ENCODE measurements at regions not wholly inside any gene's neighbourhood (a gene's known extent, or its start where the extent isn't known, plus 50 kb on each side); places are given as distances from the start of the nearest gene placed in this dataset.

DNA sequence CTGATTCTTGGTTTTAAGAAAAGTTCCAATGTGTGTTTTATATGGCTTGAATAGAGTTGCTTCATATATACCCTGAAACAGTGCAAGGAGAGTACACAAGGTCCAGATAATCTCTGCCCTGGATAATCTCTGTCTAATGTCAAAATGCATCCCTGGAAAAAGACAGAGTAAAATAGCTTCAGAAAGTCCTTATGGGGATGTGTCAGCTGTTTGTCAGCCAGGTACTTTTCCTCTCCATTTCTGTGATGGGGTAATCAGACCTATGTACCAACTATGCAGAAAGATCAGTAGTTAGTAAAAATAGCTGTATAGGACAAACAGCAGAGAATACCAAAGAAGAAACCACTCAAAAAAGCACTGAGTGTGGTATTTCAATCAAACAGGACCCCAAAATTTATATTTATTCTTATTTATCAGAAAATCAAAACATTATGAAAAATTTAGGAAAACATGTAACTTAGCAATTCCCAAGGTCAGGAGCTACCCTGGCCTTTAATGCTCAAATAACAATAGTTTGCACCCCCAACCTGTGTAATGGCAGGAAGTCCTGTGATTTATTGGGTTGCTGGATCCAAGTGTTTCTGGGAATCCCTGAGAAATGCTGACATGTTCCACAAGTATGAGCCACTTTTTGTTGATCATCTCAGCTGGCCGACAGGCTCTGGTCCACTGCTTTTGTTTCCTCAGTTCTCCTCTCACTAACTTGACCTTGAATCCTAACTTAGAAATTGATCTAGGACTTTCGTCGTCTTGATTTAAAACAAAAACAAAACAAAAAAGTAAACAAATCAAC, 69.6 kb downstream of the MDH1 start:
- DNase-seq = no peak

DNA sequence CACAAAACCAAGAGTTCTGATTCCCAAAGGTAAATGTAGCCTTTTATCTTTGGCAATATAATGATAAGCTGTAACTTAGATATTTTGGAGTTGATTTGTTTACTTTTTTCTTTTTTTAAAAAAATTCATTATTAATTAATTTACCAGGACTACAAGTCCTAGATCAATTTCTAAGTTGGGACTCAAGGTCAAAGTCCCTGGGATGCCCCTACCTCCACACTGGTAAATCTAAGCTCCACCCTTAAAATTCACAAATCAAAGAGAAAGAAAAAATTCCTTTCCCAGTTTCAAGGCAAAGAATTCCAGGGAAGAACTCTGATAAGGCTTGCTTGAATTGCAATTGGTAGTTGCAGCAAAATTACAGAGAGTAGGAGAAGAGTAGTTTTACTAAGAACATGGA, 71.3 kb downstream of the MDH1 start:
- no peak for DNase-seq

DNA sequence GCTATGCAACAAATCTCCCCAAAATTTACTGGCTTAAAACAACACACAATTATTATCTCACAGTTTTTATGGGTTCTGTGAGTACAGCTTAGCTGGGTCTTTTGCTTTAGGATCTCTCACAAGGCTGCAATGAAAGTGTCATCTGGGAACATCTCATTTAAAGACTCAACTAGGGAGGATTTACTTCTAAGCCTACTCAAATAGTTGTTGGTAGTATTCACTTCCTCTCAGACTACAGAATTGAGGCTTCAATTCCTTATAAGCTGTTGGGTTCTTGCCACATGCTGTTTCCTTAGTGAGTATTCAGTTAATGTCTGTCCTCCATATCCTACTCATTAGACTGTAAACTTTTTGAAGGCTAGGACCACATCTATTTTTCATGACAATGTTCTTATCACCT, 72.3 kb downstream of the MDH1 start:
- no peak for DNase-seq

DNA sequence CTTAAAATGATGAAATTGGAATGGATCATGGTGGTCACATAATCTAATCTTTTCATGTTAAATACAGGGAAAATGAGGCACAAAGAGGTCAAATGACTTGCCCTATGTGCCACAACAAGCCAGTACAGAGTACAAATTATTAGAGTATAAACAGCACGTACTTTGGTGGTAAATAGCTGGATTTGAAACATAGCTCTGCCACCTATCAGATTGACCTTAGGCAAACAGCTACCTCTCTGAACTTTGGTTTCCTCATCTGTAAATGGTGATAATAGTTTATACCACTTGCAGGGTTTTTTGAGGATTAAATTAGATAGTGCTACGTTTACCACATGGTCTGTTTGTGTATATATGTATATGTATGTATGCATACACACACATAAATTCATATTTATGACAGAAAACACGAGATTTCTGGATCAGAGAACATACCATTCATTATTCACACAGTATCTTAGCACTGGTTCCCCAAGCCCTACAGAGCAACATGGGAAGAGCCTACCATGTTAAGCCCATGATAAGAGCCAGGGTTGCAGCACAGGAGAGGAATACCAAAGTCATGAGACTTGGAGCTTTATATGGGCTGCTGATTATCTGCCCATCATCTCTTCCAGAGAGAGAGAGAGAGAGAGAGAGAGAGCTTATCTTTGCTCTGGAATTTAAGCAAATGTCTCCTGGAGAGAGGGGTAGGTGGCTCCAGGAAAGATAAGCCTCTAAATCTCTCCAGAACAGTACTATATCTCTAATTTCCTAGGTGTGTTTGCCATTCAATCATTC, 73.5 kb downstream of the MDH1 start:
- DNase-seq = no peak

DNA sequence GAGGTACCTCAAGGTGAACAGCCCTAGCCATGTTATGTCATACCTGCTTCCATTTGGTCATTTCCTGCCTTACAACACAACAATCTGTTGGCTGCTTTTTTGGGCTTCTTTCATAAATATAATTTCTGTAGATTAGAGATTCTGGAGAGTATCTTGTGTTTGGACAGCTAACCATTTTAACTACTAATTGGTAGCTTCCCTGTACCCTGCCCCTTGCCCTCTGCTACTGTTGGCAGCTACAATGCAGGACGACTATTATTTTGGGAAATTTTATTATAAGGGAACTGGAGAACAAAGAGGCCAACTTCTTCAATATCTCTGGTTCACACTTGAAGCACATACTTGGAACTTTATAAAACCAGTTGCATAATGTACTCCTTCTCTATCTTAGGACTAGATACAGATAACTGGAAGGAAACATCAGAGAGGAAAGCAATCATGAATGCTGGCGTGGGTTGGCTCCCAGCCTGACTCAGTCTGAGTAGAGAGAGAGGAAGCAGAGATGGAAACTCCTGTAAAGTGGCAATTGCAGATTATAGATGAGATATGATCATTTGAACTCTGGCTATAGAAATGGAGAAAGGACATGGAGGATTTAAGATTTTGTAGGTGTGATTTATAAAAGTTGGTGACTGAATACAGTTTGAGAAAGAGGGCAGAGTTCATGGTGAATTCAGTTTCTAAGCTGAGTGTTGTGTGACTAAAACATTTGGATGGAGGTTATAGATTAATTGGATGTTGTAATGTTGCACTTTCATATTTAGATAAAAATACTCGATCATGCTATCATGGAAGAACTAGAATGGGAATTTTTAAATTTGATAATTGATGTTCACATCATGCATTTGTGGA, 74.5 kb downstream of the MDH1 start:
- DNase-seq = no peak

DNA sequence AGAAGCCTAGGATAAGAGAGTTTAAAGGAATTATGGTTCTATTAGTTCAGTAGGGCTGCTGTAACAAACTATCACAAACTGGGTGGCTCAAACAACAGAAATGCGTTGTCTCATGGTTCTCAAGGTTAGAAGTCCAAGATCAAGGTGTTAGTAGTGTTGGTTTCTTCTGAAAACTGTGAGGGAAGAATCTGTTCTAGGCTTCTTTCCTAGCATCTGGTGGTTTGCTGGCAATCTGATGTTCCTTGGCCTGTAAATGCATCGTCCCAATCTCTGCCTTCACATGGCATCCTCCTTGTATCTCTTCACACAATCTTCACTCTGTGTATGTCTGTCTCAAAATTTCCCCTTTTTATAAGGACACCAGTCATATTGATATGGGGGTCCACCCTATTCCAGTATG, 76.3 kb downstream of the MDH1 start:
- no peak for DNase-seq

DNA sequence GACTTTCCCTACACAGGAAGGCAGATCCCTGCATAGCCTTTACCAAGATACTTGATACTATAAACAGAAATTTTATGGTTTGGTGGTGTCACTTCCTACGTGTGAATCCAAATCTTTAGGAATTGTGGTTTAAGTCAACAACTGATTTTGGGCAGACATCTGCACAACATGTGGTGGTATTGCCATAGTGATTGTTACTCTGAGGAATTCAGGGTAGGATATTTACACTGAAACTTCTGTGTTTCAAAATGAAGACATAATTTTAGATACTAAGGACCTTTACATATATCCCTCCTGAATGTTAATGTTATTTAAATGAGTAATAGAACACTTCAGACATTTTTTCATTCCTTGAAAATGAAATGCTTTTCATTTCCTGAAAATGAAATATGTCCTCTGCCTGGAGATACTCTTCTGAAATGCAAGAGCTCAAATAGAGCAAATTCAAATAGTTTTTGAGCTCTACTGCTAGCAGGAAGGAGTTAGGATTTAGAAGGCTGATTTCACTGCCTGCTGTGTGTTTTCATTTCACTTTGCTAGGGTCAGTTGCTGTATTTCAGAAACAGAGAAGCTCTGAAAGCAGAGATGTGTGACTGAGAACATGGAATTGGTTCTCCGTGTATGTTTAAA, 77.2 kb downstream of the MDH1 start:
- DNase-seq = no peak

DNA sequence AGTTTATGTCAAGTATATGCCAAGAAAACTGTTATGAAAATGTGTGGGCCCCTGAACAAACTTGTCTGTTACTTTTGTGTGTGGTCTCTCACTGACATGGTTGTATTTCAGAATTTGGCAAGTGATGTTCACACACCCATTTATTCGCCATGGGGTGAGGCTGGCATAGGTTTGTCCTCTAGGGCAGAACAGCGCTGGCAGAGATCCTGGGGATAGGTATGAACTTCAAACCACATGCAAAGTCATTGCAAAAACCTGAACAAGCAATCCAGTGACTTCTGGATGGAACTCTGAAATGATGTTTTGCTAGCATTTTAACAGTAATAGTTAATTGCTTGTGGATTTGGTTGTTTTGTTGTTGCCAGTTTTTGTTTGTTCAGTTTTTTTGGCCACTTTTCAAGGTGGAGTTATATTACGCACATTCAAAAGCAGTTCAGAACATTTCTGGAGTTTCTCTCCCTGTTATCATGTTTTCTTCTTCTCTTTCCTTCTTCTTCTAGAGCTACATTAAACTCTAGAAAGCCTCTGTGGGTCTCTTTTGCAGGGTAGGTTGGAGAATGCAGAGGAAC, 78.5 kb downstream of the MDH1 start:
- DNase-seq = no peak

DNA sequence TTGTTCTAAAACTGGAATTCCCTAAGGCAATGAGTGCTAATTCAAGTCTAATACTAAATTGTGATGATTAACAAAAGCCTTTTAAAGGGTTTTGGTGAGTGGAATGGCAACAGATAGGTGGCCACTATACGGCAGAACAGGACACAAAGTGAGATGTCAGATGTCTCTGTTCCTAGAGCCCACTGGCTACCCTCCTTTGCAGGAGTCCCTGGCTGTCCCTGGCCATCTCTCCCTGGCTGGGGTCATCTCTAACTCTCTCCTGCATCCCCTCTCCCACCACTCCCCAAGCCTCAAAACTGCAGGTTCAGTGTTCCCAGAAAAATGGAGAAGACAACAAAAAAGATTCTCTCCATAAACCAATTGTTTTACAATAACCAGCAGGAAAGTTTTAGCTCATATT, 79.2 kb downstream of the MDH1 start:
- DNase-seq = no peak

DNA sequence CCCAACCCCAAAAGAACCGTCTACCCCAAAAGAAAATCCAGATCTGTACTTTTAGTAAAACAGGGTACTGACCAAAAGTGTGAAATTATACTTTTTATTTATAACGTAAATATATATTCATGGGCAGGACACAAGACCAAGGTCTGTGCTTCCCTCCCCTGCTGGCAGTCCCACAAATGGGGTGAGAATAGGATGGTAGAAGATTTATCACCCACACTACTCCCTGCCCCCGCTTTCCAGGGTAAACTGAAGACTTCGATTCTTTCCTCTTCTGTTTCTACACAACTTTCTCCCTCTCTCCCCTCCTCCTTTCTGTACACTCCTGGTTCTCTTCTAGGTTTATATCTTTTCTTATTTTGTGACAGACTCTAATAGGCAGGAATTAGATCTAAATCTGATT, 79.7 kb downstream of the MDH1 start:
- DNase-seq = no peak

DNA sequence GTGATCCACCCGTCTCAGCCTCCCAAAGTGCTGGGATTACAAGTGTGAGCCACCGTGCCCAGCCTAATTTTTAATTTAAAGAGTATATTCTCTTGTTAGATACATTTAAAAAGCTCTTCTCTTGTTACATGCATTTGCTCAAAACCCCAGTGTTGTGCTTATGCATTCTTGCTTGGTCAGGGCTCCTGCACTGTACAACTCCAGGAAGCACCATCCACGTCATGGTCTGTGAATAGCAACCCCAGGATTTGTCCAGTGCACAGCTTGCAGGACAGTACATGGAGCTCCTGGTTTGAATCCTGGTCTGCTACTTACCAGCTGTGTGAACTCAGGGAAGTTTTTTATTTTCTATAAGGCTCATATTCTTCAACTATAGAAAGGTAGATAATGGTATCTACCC, 80.8 kb downstream of the MDH1 start:
- DNase-seq = no peak

DNA sequence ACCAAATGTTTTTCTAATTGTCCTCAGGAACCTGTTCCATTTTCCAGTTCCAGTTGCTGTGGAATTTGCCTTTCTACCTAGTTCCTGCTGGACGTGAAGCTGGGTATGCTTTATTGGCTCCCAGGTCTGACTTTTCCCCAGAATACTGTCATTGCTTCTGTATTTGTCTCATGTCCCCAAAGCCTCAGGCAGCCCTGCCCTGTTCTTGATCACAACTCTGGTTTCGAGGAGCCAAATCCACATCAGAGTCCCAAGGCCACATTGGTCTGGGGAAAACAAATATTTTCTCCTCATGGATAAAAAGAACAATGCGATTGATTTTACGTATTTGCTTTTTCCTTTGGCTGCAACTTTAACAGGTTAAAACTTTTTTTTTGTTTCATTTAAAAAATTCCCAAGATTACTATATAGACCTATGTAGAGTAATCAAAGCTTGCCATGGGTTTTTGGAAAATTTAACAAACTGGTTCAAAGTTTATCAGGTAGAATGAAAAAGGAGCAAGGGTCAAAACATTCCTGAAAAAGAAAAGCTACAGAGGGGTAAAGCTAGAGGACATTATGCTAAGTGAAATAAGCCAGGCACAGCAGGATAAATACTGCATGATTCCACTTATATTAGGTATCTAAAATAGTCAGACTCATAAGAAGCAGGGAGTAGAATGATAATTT, 85.2 kb downstream of the MDH1 start:
- DNase-seq = no peak

DNA sequence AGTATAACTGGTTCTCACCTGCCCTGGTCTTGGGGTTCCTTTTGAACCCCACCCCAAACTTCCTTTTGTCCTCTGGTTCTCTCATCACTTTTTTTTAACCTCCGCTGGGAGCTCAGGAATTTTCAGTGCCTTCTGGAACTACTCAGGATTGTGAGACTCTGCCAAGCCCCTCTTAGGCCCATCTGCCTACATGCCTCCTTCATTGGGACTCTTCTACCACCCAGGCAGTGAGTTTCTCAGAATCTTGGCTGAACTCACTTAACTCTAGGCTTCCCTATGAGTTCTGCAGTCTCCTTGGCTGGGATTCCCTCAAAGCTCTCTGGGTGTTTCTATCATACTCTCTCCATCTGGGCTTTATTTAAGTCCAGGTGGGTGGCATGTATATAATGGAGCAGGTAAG, 86.3 kb downstream of the MDH1 start:
- DNase-seq = no peak

DNA sequence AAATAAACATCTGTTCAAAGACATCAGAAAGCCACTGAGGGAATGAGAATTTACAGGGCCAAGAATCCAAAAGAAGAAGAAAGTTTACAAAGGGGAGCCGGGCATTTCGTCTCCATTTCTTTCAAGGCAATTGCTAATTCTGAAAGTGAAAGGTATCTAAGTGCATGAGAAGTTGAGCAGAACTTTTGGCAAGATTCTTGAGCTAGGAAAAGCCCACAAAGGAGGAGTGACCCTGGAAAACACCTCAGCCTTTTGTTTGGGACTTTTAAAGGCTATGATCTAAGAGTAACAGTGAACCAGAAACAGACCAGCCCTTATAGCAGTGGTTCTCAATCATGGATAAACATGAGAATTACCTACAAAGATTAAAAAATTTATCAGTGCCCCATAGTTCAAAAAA, 87.4 kb downstream of the MDH1 start:
- DNase-seq = no peak

DNA sequence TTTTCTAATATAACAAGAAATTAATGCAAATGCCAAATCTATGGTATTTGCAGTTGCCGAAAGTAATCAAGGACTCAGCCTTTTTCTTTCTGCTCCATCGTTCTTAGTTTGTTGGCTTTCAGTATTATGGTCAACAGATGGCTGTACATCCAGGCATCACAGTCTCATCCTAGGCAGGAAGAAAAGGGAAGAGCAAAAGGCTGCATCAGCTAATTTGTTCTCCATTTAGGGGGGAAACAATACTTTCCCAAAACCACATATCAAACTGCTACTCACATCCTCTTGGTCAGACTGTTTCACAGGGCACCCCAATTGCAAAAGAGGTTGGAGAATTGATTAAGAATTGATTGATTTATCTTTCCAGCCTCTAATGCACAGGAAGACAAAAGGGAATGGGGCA, 89.3 kb downstream of the MDH1 start:
- DNase-seq = no peak

DNA sequence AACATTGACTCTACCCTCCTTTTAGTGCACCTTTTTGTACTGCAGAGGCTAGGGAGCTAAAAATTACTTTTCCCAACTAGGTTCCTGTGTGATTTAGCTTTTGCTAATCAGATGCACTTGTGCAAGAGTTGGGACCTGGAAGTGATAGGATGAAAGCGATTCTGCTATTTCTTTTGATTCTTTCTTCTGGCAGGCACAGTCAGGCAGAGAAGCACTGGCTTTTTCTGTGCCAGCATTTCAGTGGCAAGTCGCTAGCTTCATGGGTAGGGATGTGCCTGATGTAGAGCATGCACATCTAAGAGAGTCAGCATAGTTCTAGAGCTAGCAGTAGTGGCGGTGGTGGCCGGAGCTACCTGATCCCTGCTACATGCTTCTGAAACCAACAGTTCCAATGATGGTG, 89.8 kb downstream of the MDH1 start:
- no peak for DNase-seq

DNA sequence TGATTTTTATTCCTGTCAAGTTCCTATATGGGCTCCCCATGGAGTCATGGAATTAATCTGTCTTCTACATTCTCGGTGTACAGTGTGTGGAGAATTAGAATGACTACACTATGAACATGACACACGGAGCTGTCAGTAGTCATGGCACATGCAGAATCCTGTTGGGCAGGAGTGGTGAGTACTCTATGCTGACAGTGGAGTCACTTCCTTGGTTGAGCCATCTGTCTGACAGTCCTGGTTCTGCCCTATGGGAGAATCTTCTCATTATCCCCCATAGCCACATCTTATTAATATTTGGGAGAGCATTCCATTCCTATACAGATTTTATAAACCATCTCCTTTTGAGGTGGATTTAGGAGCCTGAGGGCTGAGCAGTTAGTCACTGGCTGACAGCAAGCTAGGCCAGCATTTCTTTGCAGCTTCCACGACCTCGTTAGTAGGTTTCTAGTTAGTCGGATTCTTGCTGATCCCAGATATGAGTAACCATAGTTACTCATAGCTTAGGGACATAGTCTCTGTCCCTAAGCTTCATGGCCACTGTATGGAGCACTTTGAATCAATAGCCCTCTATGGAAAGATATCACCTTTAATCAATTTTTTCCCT, 90.6 kb downstream of the MDH1 start:
- no peak for DNase-seq

DNA sequence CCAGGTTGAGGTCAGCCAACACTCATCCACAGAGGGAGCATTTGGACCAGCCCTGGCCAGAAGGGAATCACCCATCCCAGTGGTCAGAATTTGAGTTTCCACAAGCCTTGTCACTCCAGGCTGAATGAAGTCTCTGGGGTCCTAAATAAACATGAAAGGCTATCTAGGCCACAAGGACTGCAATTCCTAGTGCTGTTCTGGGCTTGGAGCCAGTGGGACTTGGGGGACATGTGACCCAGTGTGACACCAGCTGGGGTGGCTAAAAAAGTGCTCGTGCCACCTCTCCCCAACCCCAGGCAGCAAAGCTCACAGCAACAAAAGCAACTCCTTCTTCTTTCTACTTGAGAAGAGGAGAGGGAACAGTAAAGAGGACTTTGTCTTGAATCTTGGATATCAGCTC, 91.7 kb downstream of the MDH1 start:
- DNase-seq = no peak

DNA sequence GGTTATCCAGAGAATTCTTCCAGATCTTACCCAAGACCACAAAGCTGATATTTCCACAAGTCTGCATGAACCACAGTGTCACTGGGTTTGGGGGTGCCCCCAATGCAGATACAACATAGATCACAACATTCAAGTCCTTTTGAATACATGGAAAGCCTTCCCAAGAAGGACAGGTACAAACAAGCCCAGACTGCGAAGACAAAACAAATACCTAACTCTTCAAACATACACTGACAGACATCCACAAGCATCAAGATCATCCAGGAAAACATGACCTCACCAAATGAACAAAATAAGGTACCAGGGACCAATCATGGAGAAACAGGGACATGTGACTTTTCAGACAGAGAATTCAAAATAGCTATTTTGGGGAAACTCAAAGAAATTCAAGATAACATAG, 93.1 kb downstream of the MDH1 start:
- no peak for DNase-seq

DNA sequence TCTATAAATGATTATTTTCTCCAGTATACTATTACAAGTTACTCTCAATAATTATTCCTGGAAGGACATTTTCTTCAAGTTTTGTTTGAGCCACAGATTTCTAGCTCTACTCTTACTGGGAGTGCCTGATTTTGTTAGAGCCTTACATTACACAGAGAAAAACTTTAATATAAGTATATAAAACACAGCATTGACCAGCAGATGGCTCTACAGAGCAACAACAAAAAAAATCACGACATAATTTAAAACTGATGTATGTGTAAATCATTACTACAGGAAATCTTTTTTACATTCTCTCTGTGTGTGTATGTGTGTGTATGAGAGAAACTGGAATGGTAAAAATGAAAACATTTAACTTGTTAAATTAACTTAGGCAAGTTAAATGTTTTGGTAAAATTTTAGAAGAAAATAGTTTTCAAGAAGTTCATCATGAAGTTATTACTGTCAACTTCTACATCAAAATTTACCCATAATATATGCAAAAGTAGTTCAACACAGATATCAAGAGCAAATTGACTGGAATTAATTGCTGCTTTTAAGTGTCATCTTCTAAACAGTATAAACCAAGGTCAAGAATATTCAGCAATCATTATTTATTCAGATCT, 103.3 kb downstream of the MDH1 start:
- peak; percentile 0 for DNase-seq

DNA sequence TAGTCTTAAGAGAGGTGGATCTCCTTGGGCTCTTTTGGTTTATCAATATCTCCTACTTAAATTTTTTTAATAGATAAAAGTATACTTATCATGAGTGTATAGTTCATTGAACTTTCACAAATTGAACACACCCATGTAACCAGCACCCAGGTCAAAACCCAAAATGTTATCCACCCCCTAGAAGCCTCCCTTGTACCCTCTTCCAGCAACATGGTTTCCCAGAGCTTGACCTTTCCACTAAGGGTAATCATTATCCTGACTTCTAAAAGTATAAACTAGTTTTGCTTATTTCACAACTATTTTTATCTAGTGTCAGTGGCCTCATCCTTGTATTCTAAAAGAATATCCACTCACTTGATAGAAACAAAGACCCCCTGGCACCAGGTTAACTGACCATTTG, 106.8 kb downstream of the MDH1 start:
- no peak for DNase-seq
